Vagina (tissue), 2 donors: ENCODE measurements at regions not wholly inside any gene's neighbourhood (a gene's known extent, or its start where the extent isn't known, plus 50 kb on each side); places are given as distances from the start of the nearest gene placed in this dataset.

Experiments
- DNase-seq, 2 donors: peaks; one replicate each; pipeline ENCODE4 v3.0.0-alpha.2; 2017; ENCODE audit errors: extremely low spot score in 2 of 2
- H3K27ac ChIP-seq: fragments of 200-600 bp; sonication (generic); one replicate; pipeline ENCODE4 v1.5.1; 2019
- H3K27me3 ChIP-seq: fragments of 200-600 bp; sonication (generic); one replicate; pipeline ENCODE4 v1.5.1; 2019
- H3K36me3 ChIP-seq, 2 donors: fragments of 200-600 bp; sonication (generic); one replicate each; pipeline ENCODE4 v1.5.1; 2017 to 2019
- H3K4me1 ChIP-seq: fragments of 200-600 bp; sonication (generic); one replicate; pipeline ENCODE4 v1.5.1; 2019
- H3K4me3 ChIP-seq, 2 donors: fragments of 200-600 bp; sonication (generic); 1 replicate in 1 of 2; 2 replicates in 1 of 2; pipeline ENCODE4 v1.5.1; 2016 to 2019
- H3K9me3 ChIP-seq: fragments of 200-600 bp; sonication (generic); one replicate; pipeline ENCODE4 v1.5.1; 2019
- POLR2A ChIP-seq, 2 donors: fragments of 450-650 bp; IDR thresholded peaks; one replicate each; pipeline ENCODE4 v1.6.1; 2017; ENCODE audit warnings: antibody characterized with exemption in 2 of 2, mild to moderate bottlenecking in 2 of 2, moderate library complexity in 2 of 2
- POLR2AphosphoS5 ChIP-seq, 2 donors: sonication (generic); formaldehyde crosslinking; IDR thresholded peaks; one replicate each; pipeline ENCODE4 v1.9.0; 2017; ENCODE audit warnings: antibody characterized with exemption in 2 of 2, mild to moderate bottlenecking in 2 of 2, low read depth in 1 of 2; ENCODE audit not compliant: insufficient read depth in 1 of 2
- intact Hi-C: fragments of 100-400 bp; cut with DNase I; formaldehyde crosslinking; loops from one replicate; pipeline ENCODE4 v1.15.1; 2023
- TF ChIP-seq, protein P1 (sequence below), 3 experiments: fragments of 450-650 bp in 2 of 3; fragments of 200-600 bp in 1 of 3; sonication (generic) in 1 of 3; IDR thresholded peaks; one replicate each; pipeline ENCODE4 v1.5.1; 2017 to 2019; ENCODE audit warnings: antibody characterized with exemption in 3 of 3, mild to moderate bottlenecking in 2 of 3, moderate library complexity in 2 of 3

DNA sequence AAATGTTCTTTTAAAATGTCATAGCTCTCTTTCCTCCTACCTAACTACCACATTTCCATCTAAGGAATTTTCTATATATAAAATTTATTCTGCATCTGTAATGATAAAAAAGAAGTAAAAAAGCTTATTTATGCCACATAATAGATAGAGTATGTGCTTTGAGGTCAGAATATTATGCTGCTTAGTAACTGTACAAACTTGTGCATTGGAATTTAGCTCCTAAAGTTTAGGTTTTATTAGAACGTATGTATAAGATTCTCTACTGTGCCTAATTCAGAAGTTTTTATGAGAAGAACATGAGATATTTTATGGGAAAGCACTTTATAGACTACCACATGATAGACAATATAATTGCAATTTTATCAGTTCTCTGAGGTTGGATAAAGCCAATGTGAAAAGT is 384.6 kb downstream of the SLC16A7 start:
- no peak for TF ChIP-seq POLR2AphosphoS5 (IDR thresholded peaks at IDR 0.05; ENCODE audit: insufficient read depth in 1 of 2, low read depth in 1 of 2)
- no peak for TF ChIP-seq POLR2A (IDR thresholded peaks at IDR 0.05)
- TF ChIP-seq, protein P1, sequence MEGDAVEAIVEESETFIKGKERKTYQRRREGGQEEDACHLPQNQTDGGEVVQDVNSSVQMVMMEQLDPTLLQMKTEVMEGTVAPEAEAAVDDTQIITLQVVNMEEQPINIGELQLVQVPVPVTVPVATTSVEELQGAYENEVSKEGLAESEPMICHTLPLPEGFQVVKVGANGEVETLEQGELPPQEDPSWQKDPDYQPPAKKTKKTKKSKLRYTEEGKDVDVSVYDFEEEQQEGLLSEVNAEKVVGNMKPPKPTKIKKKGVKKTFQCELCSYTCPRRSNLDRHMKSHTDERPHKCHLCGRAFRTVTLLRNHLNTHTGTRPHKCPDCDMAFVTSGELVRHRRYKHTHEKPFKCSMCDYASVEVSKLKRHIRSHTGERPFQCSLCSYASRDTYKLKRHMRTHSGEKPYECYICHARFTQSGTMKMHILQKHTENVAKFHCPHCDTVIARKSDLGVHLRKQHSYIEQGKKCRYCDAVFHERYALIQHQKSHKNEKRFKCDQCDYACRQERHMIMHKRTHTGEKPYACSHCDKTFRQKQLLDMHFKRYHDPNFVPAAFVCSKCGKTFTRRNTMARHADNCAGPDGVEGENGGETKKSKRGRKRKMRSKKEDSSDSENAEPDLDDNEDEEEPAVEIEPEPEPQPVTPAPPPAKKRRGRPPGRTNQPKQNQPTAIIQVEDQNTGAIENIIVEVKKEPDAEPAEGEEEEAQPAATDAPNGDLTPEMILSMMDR (IDR thresholded peaks at IDR 0.05): no peak
- Histone ChIP-seq H3K27ac (no peak overlapping the region), H3K27me3 (no peaks in the 10 kb centered on the region), H3K4me1 (no peaks in the 10 kb centered on the region), H3K9me3 (no peaks in the 10 kb centered on the region), H3K4me3 (no peak overlapping the region), H3K36me3 (no peaks in the 10 kb centered on the region)
- intact Hi-C loops: no loop called here
- DNase-seq: no peak

- TF ChIP-seq, protein P1 (IDR thresholded peaks at IDR 0.05): no peak
- TF ChIP-seq POLR2A (IDR thresholded peaks at IDR 0.05) (no peak), POLR2AphosphoS5 (IDR thresholded peaks at IDR 0.05; ENCODE audit: insufficient read depth in 1 of 2, low read depth in 1 of 2) (no peak)
- H3K27me3 ChIP-seq: no peaks in the 10 kb centered on the region
- H3K4me1 ChIP-seq: no peaks in the 10 kb centered on the region
- H3K36me3 ChIP-seq: no peaks in the 10 kb centered on the region
- H3K27ac ChIP-seq: no peak overlapping the region
- no peak overlapping the region for H3K4me3 ChIP-seq
- H3K9me3 ChIP-seq: no peaks in the 10 kb centered on the region
- intact Hi-C loops: no loop called here
- DNase-seq: no peak
Observed at GRCh38 chr12:59999291-59999690, 403.5 kb downstream of the SLC16A7 start.

DNA sequence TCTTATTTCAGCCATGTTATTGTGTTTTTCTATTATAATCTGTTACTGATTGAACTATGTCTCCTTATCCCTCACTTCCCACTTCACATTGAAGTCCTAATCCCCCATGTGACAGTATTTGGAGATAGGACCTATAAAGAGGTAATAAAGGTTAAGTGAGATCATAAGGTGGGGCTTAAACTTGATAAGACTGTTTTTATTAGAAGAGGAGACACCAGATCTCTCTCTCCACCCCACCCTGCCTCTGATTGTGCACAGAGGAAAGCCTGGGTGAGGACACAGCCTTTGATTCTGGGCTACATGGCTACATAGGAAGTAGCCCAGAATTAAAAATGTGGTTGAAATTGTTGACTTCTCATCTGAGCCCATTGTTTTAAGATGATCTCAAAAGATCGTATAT is 414.7 kb downstream of the SLC16A7 start:
- no peak for DNase-seq
- TF ChIP-seq, protein P1 (IDR thresholded peaks at IDR 0.05): no peak
- TF ChIP-seq POLR2AphosphoS5 (IDR thresholded peaks at IDR 0.05; ENCODE audit: insufficient read depth in 1 of 2, low read depth in 1 of 2) (no peak), POLR2A (IDR thresholded peaks at IDR 0.05) (no peak)
- Histone ChIP-seq H3K27me3 (no peaks in the 10 kb centered on the region), H3K9me3 (no peaks in the 10 kb centered on the region), H3K27ac (no peak overlapping the region), H3K4me1 (no peaks in the 10 kb centered on the region), H3K36me3 (no peaks in the 10 kb centered on the region), H3K4me3 (no peak overlapping the region)
- intact Hi-C loops: no loop called here

GRCh38 chr12:60012659-60013058 is 416.8 kb downstream of the SLC16A7 start:
- Histone ChIP-seq H3K9me3 (no peaks in the 10 kb centered on the region), H3K4me3 (no peak overlapping the region), H3K36me3 (no peaks in the 10 kb centered on the region), H3K4me1 (no peaks in the 10 kb centered on the region), H3K27ac (no peak overlapping the region), H3K27me3 (no peaks in the 10 kb centered on the region)
- TF ChIP-seq POLR2A (IDR thresholded peaks at IDR 0.05) (no peak), POLR2AphosphoS5 (IDR thresholded peaks at IDR 0.05; ENCODE audit: insufficient read depth in 1 of 2, low read depth in 1 of 2) (no peak)
- TF ChIP-seq, protein P1 (IDR thresholded peaks at IDR 0.05): no peak
- intact Hi-C loops: no loop called here
- no peak for DNase-seq

GRCh38 chr12:60014436-60014835 is 418.6 kb downstream of the SLC16A7 start:
- TF ChIP-seq POLR2A (IDR thresholded peaks at IDR 0.05) (no peak), POLR2AphosphoS5 (IDR thresholded peaks at IDR 0.05; ENCODE audit: insufficient read depth in 1 of 2, low read depth in 1 of 2) (no peak)
- TF ChIP-seq, protein P1 (IDR thresholded peaks at IDR 0.05): no peak
- no peaks in the 10 kb centered on the region for H3K4me1 ChIP-seq

More at GRCh38 chr12:60014436-60014835, 418.6 kb downstream of the SLC16A7 start:
- Histone ChIP-seq H3K9me3 (no peaks in the 10 kb centered on the region), H3K4me3 (no peak overlapping the region), H3K27ac (no peak overlapping the region), H3K27me3 (no peaks in the 10 kb centered on the region), H3K36me3 (no peaks in the 10 kb centered on the region)
- intact Hi-C loops: no loop called here
- DNase-seq: no peak
